ENCODE measurements at regions not wholly inside any gene's neighbourhood (a gene's known extent, or its start where the extent isn't known, plus 50 kb on each side); places are given as distances from the start of the nearest gene placed in this dataset.

- no peak overlapping the region for H3K4me3 ChIP-seq (ENCODE audit: low read length)
- DNase-seq (ENCODE audit: low read depth): no peak
- no peak for TF ChIP-seq CTCF (conservative IDR thresholded peaks at IDR 0.05; ENCODE audit: low read length)
Measured at GRCh38 chr2:62426154-62426912, 79.7 kb downstream of the TMEM17 start.

GRCh38 chr2:62425684-62426083 is 80.3 kb downstream of the TMEM17 start:
- no peak overlapping the region for H3K4me3 ChIP-seq (ENCODE audit: low read length)
- no peak for DNase-seq (ENCODE audit: low read depth)
- no peak for TF ChIP-seq CTCF (conservative IDR thresholded peaks at IDR 0.05; ENCODE audit: low read length)

- no peak for TF ChIP-seq CTCF (conservative IDR thresholded peaks at IDR 0.05; ENCODE audit: low read length)
- DNase-seq (ENCODE audit: low read depth): no peak
- H3K4me3 ChIP-seq (ENCODE audit: low read length): no peak overlapping the region
Measured at GRCh38 chr2:62424899-62425298, 81.1 kb downstream of the TMEM17 start.

- TF ChIP-seq CTCF (conservative IDR thresholded peaks at IDR 0.05; ENCODE audit: low read length): no peak
- no peak overlapping the region for H3K4me3 ChIP-seq (ENCODE audit: low read length)
- no peak for DNase-seq (ENCODE audit: low read depth)
Measured at GRCh38 chr2:62423883-62424458, 82.0 kb downstream of the TMEM17 start.

- peak; percentile 58 for TF ChIP-seq CTCF (conservative IDR thresholded peaks at IDR 0.05; ENCODE audit: low read length)
- DNase-seq (ENCODE audit: low read depth): peak; percentile 30
Measured at GRCh38 chr2:62423235-62423634, 82.8 kb downstream of the TMEM17 start.

GRCh38 chr2:62415518-62415917 is 90.5 kb downstream of the TMEM17 start:
- no peak for DNase-seq (ENCODE audit: low read depth)
- no peak for TF ChIP-seq CTCF (conservative IDR thresholded peaks at IDR 0.05; ENCODE audit: low read length)
- H3K4me3 ChIP-seq (ENCODE audit: low read length): no peak overlapping the region

More at GRCh38 chr2:62423235-62423634, 82.8 kb downstream of the TMEM17 start:
- H3K4me3 ChIP-seq (ENCODE audit: low read length): no peak overlapping the region

GRCh38 chr2:62415019-62415431 is 91.0 kb downstream of the TMEM17 start:
- H3K4me3 ChIP-seq (ENCODE audit: low read length): no peak overlapping the region
- TF ChIP-seq CTCF (conservative IDR thresholded peaks at IDR 0.05; ENCODE audit: low read length): no peak
- DNase-seq (ENCODE audit: low read depth): no peak

All from AG10803 (cell line).